Kasumi-1 (cell line): ENCODE measurements at regions not wholly inside any gene's neighbourhood (a gene's known extent, or its start where the extent isn't known, plus 50 kb on each side); places are given as distances from the start of the nearest gene placed in this dataset.

Source experiments
- DNase-seq, 2 experiments: peaks; one replicate each; lab custom pipeline; 2025; lab: John Stamatoyannopoulos, UW

DNA sequence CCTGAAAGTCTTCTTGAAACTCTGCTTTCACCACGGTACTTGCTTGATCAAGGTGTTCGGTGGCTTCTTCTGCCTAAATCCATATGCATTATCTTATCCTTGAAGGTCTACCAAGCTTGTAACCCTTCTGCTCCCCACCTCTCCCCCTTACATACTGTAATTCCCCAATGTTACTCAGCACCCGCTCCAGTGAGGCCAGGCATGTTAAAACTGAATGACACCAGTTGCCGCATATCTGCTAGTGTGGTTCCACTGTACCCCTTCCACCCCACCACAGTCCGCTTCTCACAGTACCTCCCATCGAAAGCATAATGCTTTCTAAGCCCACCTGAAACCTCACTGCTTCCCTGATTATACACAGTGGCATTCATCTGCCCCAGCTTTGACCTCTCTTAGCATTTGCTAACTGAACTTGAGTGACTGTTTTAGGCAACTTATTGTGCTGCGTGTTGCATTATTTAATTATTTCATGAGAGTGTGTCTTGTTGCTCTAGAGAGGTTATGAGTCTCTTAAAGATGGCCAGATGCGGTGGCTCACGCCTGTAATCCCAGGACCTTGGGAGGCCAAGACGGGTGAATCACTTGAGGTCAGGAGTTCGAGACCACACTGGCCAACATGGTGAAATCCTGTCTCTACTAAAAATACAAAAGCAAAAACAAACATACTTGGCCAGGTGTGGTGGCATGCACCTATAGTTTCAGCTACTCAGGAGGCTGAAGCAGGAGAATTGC, 87.6 kb upstream of the MBNL2 start:
- DNase-seq, result no peak

DNA sequence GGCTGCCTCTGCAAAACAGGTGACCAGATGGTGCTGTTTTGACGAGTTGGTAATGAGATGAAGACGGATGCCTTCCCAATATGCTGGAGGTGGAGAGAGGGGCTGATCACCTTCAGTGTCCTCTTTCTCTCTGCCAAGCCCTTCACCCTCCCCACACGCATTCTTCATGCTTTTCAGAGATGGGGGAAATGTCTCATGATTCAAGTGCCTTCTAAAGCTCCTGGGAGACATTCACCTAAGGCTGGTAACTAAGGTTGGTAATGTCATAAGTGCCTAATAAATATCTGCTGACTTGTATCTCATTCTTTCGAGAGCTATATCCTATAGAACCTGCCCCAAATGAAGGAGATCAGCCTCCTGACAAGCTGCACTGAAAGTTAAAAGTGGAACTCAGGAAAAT, 86.2 kb upstream of the MBNL2 start:
- no peak for DNase-seq

DNA sequence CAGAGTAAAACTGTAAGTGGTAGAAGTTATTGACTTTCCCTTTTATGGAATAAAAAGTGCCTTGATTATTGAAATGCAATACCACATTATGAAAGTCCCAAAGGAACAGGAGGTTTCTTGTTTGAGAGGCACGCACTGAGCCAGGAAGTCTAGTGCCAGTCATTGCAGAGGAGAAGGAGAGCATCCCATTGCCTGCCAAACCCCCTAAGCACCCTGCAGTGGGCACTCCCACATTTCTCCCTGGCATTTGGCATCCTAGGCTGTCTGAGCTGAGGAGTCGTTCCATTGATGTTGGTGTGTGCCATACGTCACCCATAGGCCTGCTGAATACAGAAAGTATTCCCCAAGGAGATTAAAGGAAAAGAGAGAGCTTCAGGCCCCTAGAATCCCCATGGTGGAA, 85.7 kb upstream of the MBNL2 start:
- no peak for DNase-seq

GRCh38 chr13:97139691-97140090, 82.4 kb upstream of the MBNL2 start:
- peak in 1 of 2 experiments; percentile 6 for DNase-seq

GRCh38 chr13:97140131-97140530, 82.0 kb upstream of the MBNL2 start:
- no peak for DNase-seq

DNA sequence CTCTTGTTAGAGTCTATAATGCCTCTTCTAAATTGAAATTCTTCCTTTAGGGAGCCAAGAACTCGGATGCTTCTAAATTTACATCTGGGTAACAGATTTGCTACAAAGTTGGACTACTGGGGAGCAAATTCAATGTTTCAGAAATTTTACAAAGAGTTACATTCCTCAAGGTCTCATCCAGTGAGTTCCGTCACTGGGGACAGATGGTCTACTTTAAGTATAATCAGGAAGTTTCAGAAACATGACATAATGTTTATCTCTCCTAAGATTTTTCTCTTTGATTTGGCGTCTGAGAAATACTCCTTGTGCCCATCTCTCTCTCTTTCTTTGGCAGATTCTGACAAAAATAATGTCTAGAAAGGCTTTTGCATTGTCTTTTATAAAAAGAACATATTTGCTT, 81.5 kb upstream of the MBNL2 start:
- no peak for DNase-seq

DNA sequence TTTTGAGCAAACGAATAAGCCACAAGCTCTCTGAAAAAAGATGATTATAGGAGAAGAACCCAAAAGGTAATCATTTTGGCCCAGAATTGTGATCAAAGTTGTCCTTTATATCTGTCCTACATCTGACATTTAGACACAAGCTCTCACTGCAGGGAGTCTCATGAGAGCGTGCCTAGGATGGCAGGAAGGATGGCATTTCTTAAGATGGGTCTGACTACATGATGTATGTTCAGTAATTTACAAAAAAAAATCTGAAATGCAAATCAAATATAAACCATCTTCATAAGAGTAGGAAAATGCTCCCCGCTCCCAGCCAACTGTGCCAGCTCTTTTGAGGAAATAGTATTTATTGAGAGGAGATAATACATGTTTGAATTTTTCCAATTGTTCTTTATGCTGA, 81.0 kb upstream of the MBNL2 start:
- no peak for DNase-seq

DNA sequence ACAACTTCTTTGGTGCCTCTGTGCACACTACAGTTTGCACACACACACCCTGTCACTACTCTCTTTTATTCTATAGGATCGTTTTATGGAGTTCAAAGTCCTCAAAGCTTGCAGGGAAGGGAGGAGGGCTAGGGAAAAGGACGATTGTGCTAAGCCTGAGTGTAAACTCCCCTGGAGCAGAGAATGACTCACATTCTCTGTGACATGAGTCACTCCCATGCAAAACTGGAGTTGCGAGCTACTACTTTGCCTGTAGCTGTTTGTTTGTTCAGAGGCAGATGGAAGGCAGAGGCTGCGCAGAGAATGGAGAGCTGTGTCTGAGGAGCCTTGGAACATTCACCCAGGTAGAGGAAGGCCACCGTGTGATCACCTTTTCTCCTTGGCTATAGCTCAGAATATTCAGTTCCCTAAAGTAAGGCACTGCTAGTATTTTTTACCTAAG, 80.5 kb upstream of the MBNL2 start:
- DNase-seq, result peak; percentile 31 to 35

DNA sequence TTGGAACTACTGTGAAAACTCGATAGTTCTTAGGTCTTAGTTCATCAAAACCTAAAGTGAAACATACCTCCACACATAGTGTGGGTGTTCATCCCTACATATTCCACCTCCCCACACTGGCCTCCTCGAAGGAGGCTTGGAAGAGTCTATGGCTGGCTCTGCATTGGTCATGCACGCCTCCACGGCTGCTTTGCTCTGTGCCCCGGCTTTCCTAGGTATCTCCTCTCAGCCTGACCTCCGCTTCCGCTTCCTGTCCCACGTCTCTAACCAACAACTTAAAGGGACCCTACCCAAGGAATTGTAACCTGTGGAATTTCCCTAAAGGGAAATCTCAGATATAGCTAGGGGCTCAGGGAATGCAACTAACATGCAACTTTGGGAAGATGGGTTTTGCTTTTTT, 79.7 kb upstream of the MBNL2 start:
- no peak for DNase-seq

DNA sequence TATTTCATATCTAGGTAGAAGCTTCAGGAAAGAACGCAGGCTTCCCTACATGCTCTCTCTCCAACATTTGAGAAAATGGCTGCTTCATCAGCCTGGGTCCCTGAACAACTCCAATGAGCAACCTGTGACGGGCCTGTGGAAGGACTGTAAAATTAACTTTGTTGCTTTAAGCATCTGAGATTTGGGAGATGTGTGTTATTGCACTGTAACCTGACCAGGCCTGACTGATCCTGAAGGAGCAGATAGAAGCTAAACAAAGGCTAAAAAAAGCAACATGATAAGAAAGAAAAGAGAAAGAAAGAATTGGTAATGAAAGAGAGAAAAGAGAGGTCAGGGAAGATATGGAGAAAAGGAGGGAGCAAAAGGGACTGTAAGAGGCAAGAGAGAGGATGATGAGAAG, 77.1 kb upstream of the MBNL2 start:
- no peak for DNase-seq

DNA sequence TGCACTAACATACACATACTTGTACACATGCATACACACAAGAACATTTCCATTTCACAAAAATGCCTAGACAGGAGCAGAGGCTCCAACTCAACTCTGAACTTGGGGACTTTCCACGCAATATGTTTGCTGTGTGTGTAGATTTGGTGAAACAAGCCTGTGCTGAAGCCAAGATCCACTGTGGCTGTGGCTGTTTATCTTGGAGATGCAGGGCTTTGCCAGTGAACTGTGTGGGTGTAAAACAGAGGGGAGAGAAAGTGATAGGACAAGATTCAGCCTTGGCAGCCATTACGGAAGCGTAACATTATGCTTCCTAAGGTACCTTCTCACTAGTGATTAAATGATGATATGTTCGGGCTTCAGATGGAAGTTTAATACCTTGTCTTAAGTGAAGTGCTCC, 73.2 kb upstream of the MBNL2 start:
- no peak for DNase-seq

GRCh38 chr13:97160421-97160820, 61.7 kb upstream of the MBNL2 start:
- DNase-seq, result no peak

DNA sequence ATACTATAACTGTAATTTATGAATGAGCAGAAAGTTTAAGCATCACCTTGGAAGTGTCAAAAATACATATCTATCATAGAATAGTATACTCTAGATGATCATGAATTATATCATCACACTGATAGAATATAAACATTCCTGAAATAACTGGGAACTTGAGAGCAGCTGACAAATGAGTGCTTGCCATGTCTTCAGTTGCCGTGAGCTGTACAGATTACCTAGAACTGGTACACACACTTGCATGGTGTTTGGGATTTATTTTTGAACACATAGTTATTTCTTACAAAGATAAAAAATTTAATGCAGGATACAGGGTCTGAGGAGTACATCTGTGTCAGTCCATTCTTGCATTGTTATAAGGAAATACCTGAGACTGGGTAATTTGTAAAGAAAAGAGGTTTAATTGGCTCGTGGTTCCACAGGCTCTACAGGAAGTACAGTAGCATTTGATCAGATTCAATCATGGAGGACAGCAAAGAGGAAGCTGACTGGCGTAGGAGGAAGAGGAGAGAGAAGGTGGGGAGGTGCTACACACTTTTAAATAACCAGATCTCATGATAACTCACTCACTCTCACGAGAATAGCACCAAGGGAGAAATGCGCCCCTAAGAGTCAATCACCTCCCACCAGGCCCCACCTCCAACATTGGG, 60.4 kb upstream of the MBNL2 start:
- DNase-seq, result no peak

GRCh38 chr13:97165502-97166425, 56.4 kb upstream of the MBNL2 start:
- DNase-seq, result no peak

- no peak for DNase-seq
Observed at GRCh38 chr13:97171136-97171535, 51.0 kb upstream of the MBNL2 start.
